GM23338 (cell line): ENCODE measurements at regions not wholly inside any gene's neighbourhood (a gene's known extent, or its start where the extent isn't known, plus 50 kb on each side); places are given as distances from the start of the nearest gene placed in this dataset.

Experiments used
- ATAC-seq: fragments of 200-7000 bp; cut with Tn5 transposase; 3 replicates; pipeline ENCODE4 v1.9.1; 2020
- DNase-seq: peaks from one replicate; pipeline ENCODE4 v3.0.0-alpha.2; 2015; ENCODE audit warnings: low spot score
- H2AFZ ChIP-seq: fragments of 200-600 bp; sonication (generic); 2 replicates; pipeline ENCODE4 v1.8.0; 2016; ENCODE audit warnings: antibody characterized with exemption, mild to moderate bottlenecking, moderate library complexity
- H3F3A ChIP-seq: fragments of 200-600 bp; sonication (generic); replicated peaks from 2 replicates; pipeline ENCODE4 v1.8.0; 2017; ENCODE audit warnings: antibody characterized with exemption, mixed run types, low read depth
- H3K27ac ChIP-seq: fragments of 200-600 bp; sonication (generic); 2 replicates; pipeline ENCODE4 v1.6.1; 2016; ENCODE audit warnings: low read depth
- H3K27me3 ChIP-seq: fragments of 200-600 bp; sonication (generic); 2 replicates; pipeline ENCODE4 v1.8.0; 2016; ENCODE audit warnings: mild to moderate bottlenecking, mixed run types, moderate library complexity; ENCODE audit not compliant: insufficient read depth
- H3K36me3 ChIP-seq: fragments of 200-600 bp; sonication (generic); 2 replicates; pipeline ENCODE4 v1.8.0; 2016; ENCODE audit warnings: mild to moderate bottlenecking; ENCODE audit not compliant: insufficient read depth
- H3K4me1 ChIP-seq: fragments of 200-600 bp; sonication (generic); 2 replicates; pipeline ENCODE4 v1.8.0; 2016; ENCODE audit warnings: mild to moderate bottlenecking, moderate library complexity; ENCODE audit not compliant: insufficient read depth
- H3K4me2 ChIP-seq: fragments of 200-600 bp; sonication (generic); 2 replicates; pipeline ENCODE4 v1.7.1; 2017; ENCODE audit warnings: mixed run types
- H3K4me3 ChIP-seq: fragments of 200-600 bp; sonication (generic); 2 replicates; pipeline ENCODE4 v1.6.1; 2016; ENCODE audit warnings: mixed run types
- H3K79me2 ChIP-seq: fragments of 200-600 bp; sonication (generic); replicated peaks from 2 replicates; pipeline ENCODE4 v1.8.0; 2017; ENCODE audit warnings: mild to moderate bottlenecking; ENCODE audit not compliant: insufficient read depth
- H3K9me2 ChIP-seq: fragments of 200-600 bp; sonication (generic); 2 replicates; pipeline ENCODE4 v1.8.0; 2017; ENCODE audit not compliant: insufficient read depth
- H4K20me1 ChIP-seq: fragments of 200-600 bp; sonication (generic); replicated peaks from 2 replicates; pipeline ENCODE4 v1.8.0; 2017; ENCODE audit warnings: mild to moderate bottlenecking; ENCODE audit not compliant: insufficient read depth
- H3K27ac Mint-ChIP-seq: 2 replicates; pipeline ENCODE4 v1.8.0; 2020; ENCODE audit warnings: inconsistent platforms, mild to moderate bottlenecking, moderate library complexity, mixed read lengths
- H3K27me3 Mint-ChIP-seq: 3 replicates; pipeline ENCODE4 v1.8.0; 2022; ENCODE audit warnings: low read depth, mild to moderate bottlenecking, moderate library complexity, mixed read lengths, inconsistent platforms; ENCODE audit not compliant: insufficient read depth, poor library complexity
- H3K36me3 Mint-ChIP-seq: 3 replicates; pipeline ENCODE4 v1.8.0; 2021; ENCODE audit warnings: low read depth, mild to moderate bottlenecking, inconsistent platforms, moderate library complexity, mixed read lengths
- H3K4me1 Mint-ChIP-seq: 3 replicates; pipeline ENCODE4 v1.8.0; 2020; ENCODE audit warnings: mild to moderate bottlenecking, inconsistent platforms, mixed read lengths
- H3K4me3 Mint-ChIP-seq: 3 replicates; pipeline ENCODE4 v1.8.0; 2021; ENCODE audit warnings: moderate library complexity, mild to moderate bottlenecking, inconsistent platforms, mixed read lengths
- H3K9me3 Mint-ChIP-seq: 3 replicates; pipeline ENCODE4 v1.8.0; 2020; ENCODE audit warnings: moderate library complexity, mild to moderate bottlenecking, inconsistent platforms, mixed read lengths
- CREB1 ChIP-seq: fragments of 250-450 bp; sonication (Bioruptor Pico); IDR thresholded peaks from 2 replicates; pipeline ENCODE4 v1.5.0; 2020; ENCODE audit warnings: low read depth, mild to moderate bottlenecking, moderate library complexity
- EZH2 ChIP-seq: fragments of 200-600 bp; sonication (generic); IDR thresholded peaks from one replicate; pipeline ENCODE4 v1.8.0; 2017; ENCODE audit warnings: antibody characterized with exemption, mild to moderate bottlenecking, low read depth; ENCODE audit not compliant: unreplicated experiment
- JUNB ChIP-seq: IDR thresholded peaks from one replicate; pipeline ENCODE4 v1.6.1; 2016; ENCODE audit warnings: antibody characterized with exemption; ENCODE audit not compliant: unreplicated experiment
- STAT1 ChIP-seq: IDR thresholded peaks from one replicate; pipeline ENCODE4 v1.6.1; 2016; ENCODE audit warnings: antibody characterized with exemption; ENCODE audit not compliant: unreplicated experiment
- ZNF114 ChIP-seq: fragments of 250-450 bp; sonication (Bioruptor Pico); IDR thresholded peaks from 2 replicates; pipeline ENCODE4 v1.5.0; 2020; ENCODE audit warnings: mild to moderate bottlenecking, moderate library complexity
- TF ChIP-seq, protein P1 (sequence below): IDR thresholded peaks from one replicate; pipeline ENCODE4 v1.6.1; 2018; ENCODE audit warnings: antibody characterized with exemption; ENCODE audit not compliant: unreplicated experiment
- TF ChIP-seq, protein P2 (sequence below): IDR thresholded peaks from 2 replicates; pipeline ENCODE4 v1.6.1; 2016; ENCODE audit warnings: antibody characterized with exemption
- TF ChIP-seq, protein P3 (sequence below), 2 experiments: fragments of 200-600 bp in 1 of 2; sonication (generic) in 1 of 2; conservative IDR thresholded peaks; 2 replicates each; pipeline versions ENCODE4 v1.5.1 to v1.6.1; 2016 to 2017; ENCODE audit warnings: antibody characterized with exemption in 2 of 2, low read depth in 2 of 2, mild to moderate bottlenecking in 2 of 2, moderate library complexity in 1 of 2

DNA sequence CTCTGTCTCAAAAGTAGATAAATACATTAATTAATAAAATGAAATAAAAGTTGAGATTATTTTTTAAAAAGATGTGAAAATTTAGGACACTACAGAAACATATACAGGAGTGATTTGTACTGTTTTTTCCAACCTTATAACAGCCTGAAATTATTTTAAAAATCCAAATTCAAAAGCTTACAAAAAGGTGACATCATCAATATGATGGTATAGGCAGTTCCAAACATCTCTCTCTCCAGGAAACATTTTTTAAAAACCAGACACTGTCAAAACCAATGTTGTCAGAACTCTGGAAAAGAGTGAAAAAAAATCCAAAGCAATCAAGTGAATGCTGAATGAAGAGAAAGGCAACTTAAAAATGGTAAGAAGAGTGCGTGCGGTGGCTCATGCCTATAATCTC is 76.7 kb downstream of the HHEX start (continued):
- TF ChIP-seq, protein P1, sequence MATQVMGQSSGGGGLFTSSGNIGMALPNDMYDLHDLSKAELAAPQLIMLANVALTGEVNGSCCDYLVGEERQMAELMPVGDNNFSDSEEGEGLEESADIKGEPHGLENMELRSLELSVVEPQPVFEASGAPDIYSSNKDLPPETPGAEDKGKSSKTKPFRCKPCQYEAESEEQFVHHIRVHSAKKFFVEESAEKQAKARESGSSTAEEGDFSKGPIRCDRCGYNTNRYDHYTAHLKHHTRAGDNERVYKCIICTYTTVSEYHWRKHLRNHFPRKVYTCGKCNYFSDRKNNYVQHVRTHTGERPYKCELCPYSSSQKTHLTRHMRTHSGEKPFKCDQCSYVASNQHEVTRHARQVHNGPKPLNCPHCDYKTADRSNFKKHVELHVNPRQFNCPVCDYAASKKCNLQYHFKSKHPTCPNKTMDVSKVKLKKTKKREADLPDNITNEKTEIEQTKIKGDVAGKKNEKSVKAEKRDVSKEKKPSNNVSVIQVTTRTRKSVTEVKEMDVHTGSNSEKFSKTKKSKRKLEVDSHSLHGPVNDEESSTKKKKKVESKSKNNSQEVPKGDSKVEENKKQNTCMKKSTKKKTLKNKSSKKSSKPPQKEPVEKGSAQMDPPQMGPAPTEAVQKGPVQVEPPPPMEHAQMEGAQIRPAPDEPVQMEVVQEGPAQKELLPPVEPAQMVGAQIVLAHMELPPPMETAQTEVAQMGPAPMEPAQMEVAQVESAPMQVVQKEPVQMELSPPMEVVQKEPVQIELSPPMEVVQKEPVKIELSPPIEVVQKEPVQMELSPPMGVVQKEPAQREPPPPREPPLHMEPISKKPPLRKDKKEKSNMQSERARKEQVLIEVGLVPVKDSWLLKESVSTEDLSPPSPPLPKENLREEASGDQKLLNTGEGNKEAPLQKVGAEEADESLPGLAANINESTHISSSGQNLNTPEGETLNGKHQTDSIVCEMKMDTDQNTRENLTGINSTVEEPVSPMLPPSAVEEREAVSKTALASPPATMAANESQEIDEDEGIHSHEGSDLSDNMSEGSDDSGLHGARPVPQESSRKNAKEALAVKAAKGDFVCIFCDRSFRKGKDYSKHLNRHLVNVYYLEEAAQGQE = no peak
- no peak for TF ChIP-seq CREB1 (CRISPR knock-in tag)
- TF ChIP-seq EZH2 = no peak
- no peak for TF ChIP-seq JUNB

DNA sequence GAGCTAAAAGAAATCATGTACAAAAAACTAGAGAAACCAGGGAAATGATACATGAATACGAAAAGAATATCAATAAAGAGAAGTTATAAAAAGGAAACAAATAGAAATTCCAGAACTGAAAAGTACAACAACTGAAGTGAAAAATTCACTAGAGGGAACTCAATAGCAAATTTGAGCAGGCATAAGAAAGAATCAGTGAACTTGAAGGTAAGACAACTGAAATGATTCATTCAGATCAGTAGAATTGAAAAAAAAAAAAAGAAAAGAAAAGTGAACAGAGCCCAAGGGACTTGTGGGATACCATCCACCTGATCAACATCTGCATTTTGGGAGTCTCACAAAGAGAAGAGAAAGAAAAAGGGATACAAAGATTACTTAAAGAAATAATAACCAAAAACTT is 78.3 kb downstream of the HHEX start:
- ATAC-seq = no peak
- H3K9me2 ChIP-seq = no peaks in the 10 kb centered on the region

More for the DNA sequence above, 78.3 kb downstream of the HHEX start:
- H3K9me3 Mint-ChIP-seq = no peaks in the 10 kb centered on the region
- peaks cover 3% of the 10 kb centered on the region for H3K27me3 Mint-ChIP-seq
- TF ChIP-seq JUNB = no peak
- no peak for TF ChIP-seq ZNF114 (CRISPR knock-in tag)
- TF ChIP-seq, protein P2, sequence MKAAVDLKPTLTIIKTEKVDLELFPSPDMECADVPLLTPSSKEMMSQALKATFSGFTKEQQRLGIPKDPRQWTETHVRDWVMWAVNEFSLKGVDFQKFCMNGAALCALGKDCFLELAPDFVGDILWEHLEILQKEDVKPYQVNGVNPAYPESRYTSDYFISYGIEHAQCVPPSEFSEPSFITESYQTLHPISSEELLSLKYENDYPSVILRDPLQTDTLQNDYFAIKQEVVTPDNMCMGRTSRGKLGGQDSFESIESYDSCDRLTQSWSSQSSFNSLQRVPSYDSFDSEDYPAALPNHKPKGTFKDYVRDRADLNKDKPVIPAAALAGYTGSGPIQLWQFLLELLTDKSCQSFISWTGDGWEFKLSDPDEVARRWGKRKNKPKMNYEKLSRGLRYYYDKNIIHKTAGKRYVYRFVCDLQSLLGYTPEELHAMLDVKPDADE = no peak
- TF ChIP-seq, protein P1 = no peak
- no peak for TF ChIP-seq STAT1
- TF ChIP-seq, protein P3, sequence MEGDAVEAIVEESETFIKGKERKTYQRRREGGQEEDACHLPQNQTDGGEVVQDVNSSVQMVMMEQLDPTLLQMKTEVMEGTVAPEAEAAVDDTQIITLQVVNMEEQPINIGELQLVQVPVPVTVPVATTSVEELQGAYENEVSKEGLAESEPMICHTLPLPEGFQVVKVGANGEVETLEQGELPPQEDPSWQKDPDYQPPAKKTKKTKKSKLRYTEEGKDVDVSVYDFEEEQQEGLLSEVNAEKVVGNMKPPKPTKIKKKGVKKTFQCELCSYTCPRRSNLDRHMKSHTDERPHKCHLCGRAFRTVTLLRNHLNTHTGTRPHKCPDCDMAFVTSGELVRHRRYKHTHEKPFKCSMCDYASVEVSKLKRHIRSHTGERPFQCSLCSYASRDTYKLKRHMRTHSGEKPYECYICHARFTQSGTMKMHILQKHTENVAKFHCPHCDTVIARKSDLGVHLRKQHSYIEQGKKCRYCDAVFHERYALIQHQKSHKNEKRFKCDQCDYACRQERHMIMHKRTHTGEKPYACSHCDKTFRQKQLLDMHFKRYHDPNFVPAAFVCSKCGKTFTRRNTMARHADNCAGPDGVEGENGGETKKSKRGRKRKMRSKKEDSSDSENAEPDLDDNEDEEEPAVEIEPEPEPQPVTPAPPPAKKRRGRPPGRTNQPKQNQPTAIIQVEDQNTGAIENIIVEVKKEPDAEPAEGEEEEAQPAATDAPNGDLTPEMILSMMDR (conservative IDR thresholded peaks at IDR 0.05; ENCODE audit: low read depth in 2 of 2) = no peak
- no peak overlapping the region for H3K27ac Mint-ChIP-seq
- no peaks in the 10 kb centered on the region for H3K79me2 ChIP-seq
- no peak overlapping the region for H3K27ac ChIP-seq
- no peak for DNase-seq
- no peak overlapping the region for H3K4me2 ChIP-seq
- no peaks in the 10 kb centered on the region for H3K27me3 ChIP-seq
- no peaks in the 10 kb centered on the region for H3K4me1 Mint-ChIP-seq
- H4K20me1 ChIP-seq = no peaks in the 10 kb centered on the region
- no peaks in the 10 kb centered on the region for H3K36me3 ChIP-seq
- no peaks in the 10 kb centered on the region for H3K36me3 Mint-ChIP-seq
- H3K4me1 ChIP-seq = no peaks in the 10 kb centered on the region
- no peak overlapping the region for H3K4me3 ChIP-seq
- H3K4me3 Mint-ChIP-seq = no peak overlapping the region
- no peaks in the 10 kb centered on the region for H3F3A ChIP-seq
- H2AFZ ChIP-seq = no peak overlapping the region
